ENCODE measurements at regions not wholly inside any gene's neighbourhood (a gene's known extent, or its start where the extent isn't known, plus 50 kb on each side); places are given as distances from the start of the nearest gene placed in this dataset.

DNA sequence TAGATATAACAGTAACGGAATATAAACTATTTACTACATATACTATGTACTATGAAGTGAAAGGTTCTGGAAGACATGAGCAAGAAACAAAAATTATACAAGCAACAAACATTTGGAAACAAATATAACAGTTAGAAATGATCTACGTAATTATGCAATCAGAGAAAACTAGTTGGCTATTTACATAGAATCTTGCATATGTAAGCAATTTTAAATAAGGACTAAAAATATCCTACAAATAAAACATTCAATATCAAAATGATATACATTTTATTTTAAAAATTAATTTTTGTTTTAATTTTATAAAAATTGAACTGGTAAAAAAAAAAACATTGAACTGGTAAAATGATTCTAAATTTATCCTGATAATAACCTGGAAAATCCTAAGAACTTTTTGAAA, 642.5 kb upstream of the PCDH10 start:
- no peak for TF ChIP-seq CTCF (IDR thresholded peaks at IDR 0.05; ENCODE audit: low read depth, low read length, missing input control)
- TF ChIP-seq HNF4G (IDR thresholded peaks at IDR 0.05), result no peak
- TF ChIP-seq JUND (IDR thresholded peaks at IDR 0.05), result no peak
- TF ChIP-seq TAF1 (conservative IDR thresholded peaks at IDR 0.05), result no peak
- TF ChIP-seq YY1 (IDR thresholded peaks at IDR 0.05), result no peak
- TF ChIP-seq FOXA1 (IDR thresholded peaks at IDR 0.05), result no peak

Data from liver (tissue), 3 donors.